DOHH2 (cell line): ENCODE measurements at regions not wholly inside any gene's neighbourhood (a gene's known extent, or its start where the extent isn't known, plus 50 kb on each side); places are given as distances from the start of the nearest gene placed in this dataset.

Source experiments
- EZH2phosphoT487 ChIP-seq: fragments of 200-600 bp; sonication (generic); IDR thresholded peaks from 2 replicates; pipeline ENCODE4 v1.6.1; 2017; ENCODE audit warnings: borderline replicate concordance, mild to moderate bottlenecking, antibody characterized with exemption, low read length, moderate library complexity, mixed read lengths
- TF ChIP-seq, protein P1 (sequence below): fragments of 200-600 bp; sonication (generic); IDR thresholded peaks from one replicate; pipeline ENCODE4 v1.5.1; 2014; ENCODE audit warnings: antibody characterized with exemption, mild to moderate bottlenecking, low read depth, low read length; ENCODE audit not compliant: poor library complexity, severe bottlenecking

DNA sequence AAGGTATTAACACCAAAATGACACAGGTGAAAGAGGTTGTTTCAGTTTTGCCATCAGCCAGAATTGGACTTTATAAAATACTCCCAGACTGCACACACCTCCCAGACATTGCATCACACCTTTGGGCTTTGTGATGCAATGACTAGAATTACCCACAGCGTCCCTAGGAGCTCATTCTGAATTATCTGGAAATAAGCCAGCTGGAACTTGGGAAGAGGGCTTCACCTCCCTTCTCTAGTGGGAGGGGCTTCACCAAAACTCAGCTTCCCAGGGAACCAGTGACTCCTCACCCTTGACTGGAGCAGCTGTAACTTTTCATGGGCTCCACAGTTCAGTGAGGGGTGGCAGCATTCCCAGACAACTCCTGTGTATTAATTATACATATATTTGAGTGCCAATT, 83.1 kb upstream of the BZW1 start:
- TF ChIP-seq, protein P1, sequence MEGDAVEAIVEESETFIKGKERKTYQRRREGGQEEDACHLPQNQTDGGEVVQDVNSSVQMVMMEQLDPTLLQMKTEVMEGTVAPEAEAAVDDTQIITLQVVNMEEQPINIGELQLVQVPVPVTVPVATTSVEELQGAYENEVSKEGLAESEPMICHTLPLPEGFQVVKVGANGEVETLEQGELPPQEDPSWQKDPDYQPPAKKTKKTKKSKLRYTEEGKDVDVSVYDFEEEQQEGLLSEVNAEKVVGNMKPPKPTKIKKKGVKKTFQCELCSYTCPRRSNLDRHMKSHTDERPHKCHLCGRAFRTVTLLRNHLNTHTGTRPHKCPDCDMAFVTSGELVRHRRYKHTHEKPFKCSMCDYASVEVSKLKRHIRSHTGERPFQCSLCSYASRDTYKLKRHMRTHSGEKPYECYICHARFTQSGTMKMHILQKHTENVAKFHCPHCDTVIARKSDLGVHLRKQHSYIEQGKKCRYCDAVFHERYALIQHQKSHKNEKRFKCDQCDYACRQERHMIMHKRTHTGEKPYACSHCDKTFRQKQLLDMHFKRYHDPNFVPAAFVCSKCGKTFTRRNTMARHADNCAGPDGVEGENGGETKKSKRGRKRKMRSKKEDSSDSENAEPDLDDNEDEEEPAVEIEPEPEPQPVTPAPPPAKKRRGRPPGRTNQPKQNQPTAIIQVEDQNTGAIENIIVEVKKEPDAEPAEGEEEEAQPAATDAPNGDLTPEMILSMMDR, result no peak
- TF ChIP-seq EZH2phosphoT487, result no peak
